ENCODE measurements at regions not wholly inside any gene's neighbourhood (a gene's known extent, or its start where the extent isn't known, plus 50 kb on each side); places are given as distances from the start of the nearest gene placed in this dataset.
A peak's percentile ranks its signal among the peaks of the same experiment; 100 is the strongest.

DNA sequence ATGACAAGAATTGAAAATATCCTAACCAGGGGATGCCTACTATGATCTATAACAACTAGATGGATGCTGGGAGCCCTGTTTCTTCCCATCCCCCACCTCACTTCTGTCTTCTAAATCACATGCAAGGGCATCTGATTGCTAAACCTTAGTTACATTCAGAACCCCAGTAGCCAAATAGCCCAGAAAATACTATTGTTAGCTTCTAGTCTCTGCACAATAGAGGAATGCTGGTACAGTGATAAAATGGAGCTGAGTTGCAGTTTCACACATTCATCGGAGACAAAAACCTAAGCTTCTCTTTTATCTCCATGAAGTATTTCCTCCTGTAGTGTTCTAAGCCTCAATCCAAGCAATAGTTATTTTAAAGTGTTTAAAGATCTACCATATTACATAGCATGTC, 942.9 kb downstream of the RPS29 start:
- H3K36me3 ChIP-seq: no peaks in the 10 kb centered on the region
- Mint-ChIP-seq H3K9me3 (peaks cover 21% of the 10 kb centered on the region), H3K36me3 (no peaks in the 10 kb centered on the region), H3K4me1 (peaks cover 7% of the 10 kb centered on the region), H3K27ac (no peak overlapping the region), H3K27me3 (ENCODE audit: insufficient read depth, low read depth) (peaks cover 2% of the 10 kb centered on the region), H3K4me3 (no peak overlapping the region)
- H4K20me1 ChIP-seq (ENCODE audit: low read depth): no peaks in the 10 kb centered on the region
- no peaks in the 10 kb centered on the region for H3K79me2 ChIP-seq (ENCODE audit: low read depth)
- TF ChIP-seq EZH2 (IDR thresholded peaks at IDR 0.05) (no peak), CTCF (IDR thresholded peaks at IDR 0.05) (no peak), EZH2phosphoT487 (IDR thresholded peaks at IDR 0.05) (no peak)
- H3K27ac ChIP-seq: peak overlapping the region; percentile 25
- no peaks in the 10 kb centered on the region for H3K27me3 ChIP-seq
- H2AFZ ChIP-seq (replicated peaks): no peak overlapping the region
- H3K4me2 ChIP-seq: peak overlapping the region; percentile 48
- H3K9ac ChIP-seq: no peak overlapping the region
- peaks cover 3% of the 10 kb centered on the region for H3K9me3 ChIP-seq (ENCODE audit: low read depth)
- no peaks in the 10 kb centered on the region for H3F3A ChIP-seq (ENCODE audit: low read depth)
- H3K4me1 ChIP-seq: peaks cover 15% of the 10 kb centered on the region
- H3K4me3 ChIP-seq: peak overlapping the region; percentile 6
- peak; percentile 48 for DNase-seq (ENCODE audit: low spot score)

- Mint-ChIP-seq H3K27ac (no peak overlapping the region), H3K27me3 (ENCODE audit: insufficient read depth, low read depth) (no peaks in the 10 kb centered on the region), H3K36me3 (no peaks in the 10 kb centered on the region), H3K4me1 (no peaks in the 10 kb centered on the region), H3K9me3 (peaks cover 6% of the 10 kb centered on the region), H3K4me3 (no peak overlapping the region)
- Histone ChIP-seq H3K9me3 (ENCODE audit: low read depth) (no peaks in the 10 kb centered on the region), H3K27me3 (no peaks in the 10 kb centered on the region), H2AFZ (replicated peaks) (no peak overlapping the region), H3K4me3 (no peak overlapping the region), H4K20me1 (ENCODE audit: low read depth) (no peaks in the 10 kb centered on the region), H3K36me3 (no peaks in the 10 kb centered on the region), H3K9ac (no peak overlapping the region), H3K4me1 (no peaks in the 10 kb centered on the region), H3K27ac (no peak overlapping the region), H3K4me2 (no peak overlapping the region), H3F3A (ENCODE audit: low read depth) (no peaks in the 10 kb centered on the region), H3K79me2 (ENCODE audit: low read depth) (no peaks in the 10 kb centered on the region)
- TF ChIP-seq EZH2phosphoT487 (IDR thresholded peaks at IDR 0.05): no peak
- no peak for TF ChIP-seq EZH2 (IDR thresholded peaks at IDR 0.05)
- no peak for TF ChIP-seq CTCF (IDR thresholded peaks at IDR 0.05)
- DNase-seq (ENCODE audit: low spot score): no peak
These were observed 953.5 kb upstream of the MDGA2 start for GRCh38 chr14:48628870-48629269.

- no peak overlapping the region for H3K9ac ChIP-seq
- no peaks in the 10 kb centered on the region for H3F3A ChIP-seq (ENCODE audit: low read depth)
- H3K36me3 ChIP-seq: no peaks in the 10 kb centered on the region
- H3K79me2 ChIP-seq (ENCODE audit: low read depth): no peaks in the 10 kb centered on the region
- H3K9me3 ChIP-seq (ENCODE audit: low read depth): no peaks in the 10 kb centered on the region
- no peak for TF ChIP-seq EZH2phosphoT487 (IDR thresholded peaks at IDR 0.05)
- no peak for TF ChIP-seq CTCF (IDR thresholded peaks at IDR 0.05)
- no peak for TF ChIP-seq EZH2 (IDR thresholded peaks at IDR 0.05)
- Mint-ChIP-seq H3K27me3 (ENCODE audit: insufficient read depth, low read depth) (no peaks in the 10 kb centered on the region), H3K4me3 (no peak overlapping the region), H3K9me3 (no peaks in the 10 kb centered on the region), H3K36me3 (no peaks in the 10 kb centered on the region), H3K27ac (no peak overlapping the region), H3K4me1 (peaks cover 4% of the 10 kb centered on the region)
- H2AFZ ChIP-seq (replicated peaks): no peak overlapping the region
- DNase-seq (ENCODE audit: low spot score): no peak
- H3K27ac ChIP-seq: no peak overlapping the region
- no peak overlapping the region for H3K4me2 ChIP-seq
- no peaks in the 10 kb centered on the region for H4K20me1 ChIP-seq (ENCODE audit: low read depth)
- no peaks in the 10 kb centered on the region for H3K27me3 ChIP-seq
- H3K4me1 ChIP-seq: peaks cover 5% of the 10 kb centered on the region
- no peak overlapping the region for H3K4me3 ChIP-seq
These were observed 947.6 kb upstream of the MDGA2 start for GRCh38 chr14:48622980-48623379.

Data from neural progenitor cell (in vitro differentiated cells).